DMS153 treated with DMSO at 0.1 percent for 48 hours (cell line): ENCODE measurements at regions not wholly inside any gene's neighbourhood (a gene's known extent, or its start where the extent isn't known, plus 50 kb on each side); places are given as distances from the start of the nearest gene placed in this dataset.
A peak's percentile ranks its signal among the peaks of the same experiment; 100 is the strongest.
"Not testable (repeated sequence)": the region's sequence is repeated elsewhere in the genome, so short reads cannot be mapped to it uniquely, and the experiment has no call there.

Source experiments
- DNase-seq: peaks from one replicate; lab custom pipeline; 2025; ENCODE audit not compliant: unreplicated experiment; lab: John Stamatoyannopoulos, UW

DNA sequence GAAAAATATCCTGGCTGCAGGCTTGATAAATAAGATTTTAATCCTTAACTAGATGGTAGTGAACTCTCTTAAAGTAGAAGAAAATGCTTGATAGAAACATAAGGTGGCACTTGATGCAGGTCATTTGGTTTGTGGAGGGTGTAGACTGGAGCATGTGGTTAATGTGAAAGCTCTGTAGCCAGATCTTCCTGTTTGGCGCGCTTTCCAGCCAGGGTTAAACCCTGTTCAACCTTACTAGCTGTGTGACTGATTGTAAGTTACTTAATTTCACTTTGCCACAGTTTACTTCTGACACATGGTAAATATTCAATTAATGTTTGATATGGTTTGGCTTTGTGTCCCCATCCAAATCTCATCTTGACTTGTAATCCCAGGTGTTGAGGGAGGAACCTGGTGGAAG is 394.0 kb downstream of the REEP3 start:
- no peak for DNase-seq

DNA sequence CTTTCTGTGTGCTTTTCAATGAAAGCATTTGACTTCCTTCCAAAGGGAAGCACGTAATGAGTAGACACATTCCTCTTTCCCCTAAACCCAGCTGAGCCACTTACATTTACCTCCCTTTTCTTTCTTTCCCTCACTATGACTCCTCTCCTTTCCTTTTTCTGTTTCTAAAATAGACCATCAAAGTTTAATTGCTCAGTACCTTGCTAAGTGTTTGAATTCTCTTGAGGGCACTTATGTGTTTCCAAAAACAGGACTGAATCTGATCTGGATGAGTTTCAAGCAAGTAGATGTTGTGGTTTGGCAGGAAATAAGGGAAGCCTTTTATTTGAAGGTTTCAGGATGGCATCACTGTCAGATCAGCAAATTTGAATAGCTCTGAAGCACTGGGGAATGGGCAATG is 396.2 kb downstream of the REEP3 start:
- DNase-seq = peak; percentile 2

DNA sequence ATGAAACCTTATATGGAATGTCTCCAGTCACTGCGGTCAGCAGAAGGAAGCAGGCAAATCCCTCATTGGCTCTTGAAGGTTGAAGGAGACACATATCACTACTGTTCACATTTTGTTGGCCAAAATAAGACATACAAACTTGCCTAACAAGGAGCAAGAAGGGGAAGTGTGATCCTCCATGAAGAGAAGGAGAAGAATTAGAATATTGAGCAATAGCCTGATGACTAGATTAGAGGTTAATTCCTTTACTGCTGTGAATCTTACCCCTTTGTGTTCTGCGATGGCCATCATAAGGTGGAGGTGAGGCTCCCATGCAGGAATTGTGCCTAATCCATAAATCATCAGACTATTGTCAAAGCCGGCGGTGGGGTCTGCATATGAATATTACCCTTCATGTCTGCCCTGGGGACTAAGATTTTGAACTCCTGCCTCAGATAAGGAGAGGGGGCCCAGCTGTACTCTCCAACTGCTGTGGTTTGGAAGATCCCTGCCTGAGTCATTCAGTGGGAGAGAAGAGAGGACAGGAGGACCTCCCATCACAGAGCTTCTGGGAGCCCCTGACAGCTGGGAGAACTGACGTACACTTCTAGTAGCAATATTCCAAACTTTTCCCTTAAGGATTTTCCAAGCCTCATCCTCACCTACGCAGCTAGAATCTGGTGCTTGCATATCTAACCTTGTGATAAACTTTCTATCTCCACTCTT is 398.5 kb downstream of the REEP3 start:
- DNase-seq = no peak

DNA sequence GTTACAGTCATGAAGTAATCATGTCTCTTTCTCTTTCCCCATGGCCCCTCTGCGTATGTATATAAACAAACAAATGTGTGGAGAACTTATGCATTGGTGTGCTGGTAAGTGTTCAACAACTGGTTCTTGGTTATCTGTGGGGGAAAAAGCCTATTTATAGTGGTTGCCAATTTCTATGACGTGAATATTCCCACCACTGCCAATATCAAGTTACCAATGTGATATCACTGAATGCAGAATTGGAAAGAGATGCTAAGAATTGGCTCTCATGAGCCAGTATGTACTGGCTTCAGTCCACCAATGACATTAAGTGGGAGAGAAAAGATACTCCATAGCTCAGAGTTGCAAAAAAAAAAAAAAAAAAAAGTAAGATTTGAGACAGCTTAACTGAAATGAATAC is 399.7 kb downstream of the REEP3 start:
- DNase-seq = no peak

DNA sequence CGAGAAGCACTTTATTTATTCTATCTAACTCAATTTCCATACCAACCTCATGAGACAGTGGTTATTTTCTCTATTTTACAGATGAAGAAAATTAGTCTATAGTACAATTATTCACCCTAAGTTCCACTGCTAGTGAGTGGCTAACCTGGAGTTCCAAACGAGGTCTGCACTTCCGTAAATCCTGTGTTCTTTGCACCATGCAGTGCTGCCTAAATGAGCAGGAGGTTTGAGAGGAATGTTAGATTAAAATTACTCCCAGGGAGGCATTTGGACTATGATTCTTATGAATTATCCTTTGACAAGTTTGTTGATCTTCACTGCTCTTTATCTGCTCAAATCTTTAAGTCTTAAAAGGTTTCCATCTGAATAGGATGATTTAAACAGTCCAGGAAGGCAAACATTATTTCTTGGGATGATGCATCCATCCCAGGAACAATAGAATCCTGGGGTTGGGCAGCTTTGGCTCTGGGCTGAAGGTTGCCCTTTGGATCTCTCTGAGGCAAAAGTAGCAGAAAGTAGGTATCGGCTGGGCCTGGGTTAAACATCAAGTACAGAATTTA is 400.8 kb downstream of the REEP3 start:
- DNase-seq = no peak

DNA sequence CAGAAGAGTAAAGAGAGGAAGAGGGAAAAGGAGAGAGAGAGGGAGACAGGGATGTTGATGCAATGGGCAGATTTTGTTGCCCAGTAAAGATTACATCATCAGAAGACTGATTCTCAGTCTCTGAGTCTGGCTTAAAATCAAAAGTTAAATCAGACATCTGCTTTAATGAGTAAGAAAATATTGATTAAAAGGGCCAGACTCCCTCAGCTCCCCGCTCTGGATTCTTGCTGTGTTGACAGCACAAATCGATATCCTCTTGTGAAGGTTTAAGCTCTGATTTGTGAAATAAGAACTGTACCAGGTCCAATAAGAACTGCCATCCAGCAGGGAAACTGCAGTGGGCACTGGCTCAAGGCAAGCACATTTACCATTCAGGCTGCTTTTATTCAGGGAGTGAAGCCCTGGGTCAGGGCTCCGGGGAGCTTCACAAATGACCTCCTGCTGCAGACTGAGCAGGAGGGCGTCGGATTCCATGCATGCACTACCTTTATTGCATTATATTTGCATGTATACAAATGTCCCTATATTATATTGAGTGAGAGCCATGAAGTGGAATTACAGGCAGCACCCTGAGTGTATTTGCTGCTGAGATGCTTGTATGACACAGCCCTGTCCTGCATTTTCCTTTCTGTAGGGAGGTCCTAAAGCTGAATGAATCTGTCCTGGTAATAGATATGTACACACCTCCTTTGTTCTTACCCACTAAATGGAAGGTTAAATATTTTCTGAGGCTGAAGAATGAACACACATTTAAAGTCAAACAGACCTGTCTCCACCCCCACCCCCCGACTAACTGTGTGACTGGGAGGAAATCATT is 401.5 kb downstream of the REEP3 start:
- no peak for DNase-seq

DNA sequence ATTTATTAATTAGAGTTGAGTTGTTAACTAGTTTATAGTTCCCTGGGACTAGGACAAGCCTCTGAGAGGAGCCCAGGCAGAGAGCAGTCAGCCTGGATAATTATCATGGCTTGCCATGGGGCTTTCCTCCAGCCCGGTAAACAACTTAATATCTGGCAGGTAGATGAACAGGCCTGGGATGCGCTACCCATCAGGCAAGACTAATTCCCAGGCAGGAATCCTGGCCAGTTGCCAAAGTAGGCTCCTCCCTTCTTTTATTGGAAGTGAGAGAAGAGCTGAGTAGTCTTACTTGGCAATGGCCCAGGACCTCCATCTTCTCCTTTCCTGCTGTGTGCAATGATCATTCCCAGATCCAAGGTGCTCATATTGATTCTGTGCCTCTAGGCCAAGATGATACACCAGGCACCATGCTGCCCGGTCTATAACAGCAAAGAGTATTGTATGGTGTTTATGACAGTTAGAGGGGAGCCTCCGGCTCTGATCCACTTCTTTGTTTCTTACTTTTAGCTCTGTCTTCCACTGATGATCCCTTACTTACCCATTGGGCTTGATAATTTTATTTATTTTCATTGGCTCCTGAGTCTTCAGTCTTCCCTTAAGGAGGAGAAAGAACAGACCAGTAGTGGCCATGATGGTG is 408.7 kb downstream of the REEP3 start:
- DNase-seq = no peak

DNA sequence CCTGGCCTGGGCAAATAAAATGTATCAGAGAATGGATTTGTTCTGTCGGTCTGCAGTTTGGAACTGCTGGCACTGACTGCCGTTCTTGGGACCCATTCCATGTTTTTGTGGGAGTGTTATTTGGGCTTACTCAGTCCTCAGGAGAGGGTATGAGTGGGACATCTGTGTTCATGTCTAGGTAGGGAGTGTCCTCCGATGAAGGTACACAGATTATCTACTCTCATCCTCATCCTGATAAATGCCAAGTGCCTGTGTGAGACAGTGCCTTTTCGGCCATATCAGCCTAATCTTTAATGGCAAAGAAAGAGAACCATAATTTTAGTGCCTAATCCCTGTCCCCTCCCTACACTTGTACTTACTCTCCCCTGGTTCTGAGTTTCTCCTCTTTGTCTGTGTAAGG is 409.4 kb downstream of the REEP3 start:
- DNase-seq = no peak

DNA sequence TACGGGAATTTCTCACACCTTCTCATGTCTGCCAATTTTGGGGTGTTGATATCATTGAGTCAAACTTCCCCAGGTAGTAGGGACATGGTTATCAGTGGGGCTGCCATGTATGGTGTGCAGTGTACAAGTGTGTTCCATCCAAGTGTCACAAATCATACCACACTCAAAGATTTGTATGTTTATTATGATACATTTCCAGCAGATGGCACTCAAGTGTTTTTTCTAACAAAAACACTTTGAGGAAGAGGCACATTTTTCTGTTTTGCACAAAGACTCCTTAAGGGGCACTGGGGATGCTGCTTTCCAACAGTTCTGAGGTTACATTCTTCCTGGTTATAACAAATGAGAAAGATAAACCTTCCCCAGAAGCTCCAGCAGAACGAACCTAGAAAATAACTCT is 414.5 kb downstream of the REEP3 start:
- DNase-seq = no peak

DNA sequence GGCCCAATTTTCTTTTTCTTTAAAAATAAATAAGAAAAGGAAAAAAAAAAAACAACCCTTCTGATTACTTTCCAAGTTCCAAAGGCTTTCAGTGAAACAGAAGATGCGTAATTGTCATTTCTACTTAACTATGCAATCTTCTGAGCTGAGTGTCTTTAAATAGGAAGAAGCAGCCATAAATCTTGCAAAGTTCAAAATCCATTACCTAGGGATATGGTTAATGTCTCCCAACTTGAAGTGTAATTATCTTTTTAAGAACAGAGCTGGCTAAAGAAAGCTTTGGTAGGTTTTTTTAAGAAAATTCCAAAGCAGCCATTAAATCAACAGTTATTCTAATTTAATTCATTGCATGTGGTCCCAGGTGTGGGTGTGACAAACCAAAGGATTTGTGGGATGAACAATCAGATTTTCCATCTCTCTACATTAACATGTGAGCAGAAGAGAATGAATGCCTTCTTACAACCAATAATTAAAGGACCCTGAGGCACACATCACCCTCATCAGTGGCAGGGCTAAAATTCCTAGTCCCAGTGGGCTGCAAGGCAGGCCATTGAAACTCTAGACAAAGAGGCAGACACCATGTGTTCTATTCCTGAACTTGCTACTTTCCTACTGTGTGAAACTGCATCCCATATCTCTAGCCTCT is 419.2 kb downstream of the REEP3 start:
- no peak for DNase-seq

DNA sequence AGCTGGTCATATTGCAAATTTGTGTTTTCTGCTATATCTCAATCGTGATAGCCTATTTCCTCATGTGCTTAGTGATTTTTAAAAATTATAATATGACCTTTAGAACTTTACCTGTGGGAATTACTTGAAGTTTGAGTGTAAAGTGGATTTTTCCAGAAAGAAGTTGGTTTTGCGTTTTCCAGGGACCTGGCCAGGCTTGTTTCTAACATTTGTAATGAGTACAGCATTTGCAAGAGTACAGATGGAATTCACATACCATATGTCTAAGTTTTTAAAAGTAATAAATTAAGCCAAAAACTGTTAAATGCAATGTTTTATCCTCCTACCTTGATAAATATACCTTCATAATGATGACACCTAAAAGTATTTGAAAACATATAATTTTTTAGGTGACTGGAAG is 443.2 kb downstream of the REEP3 start:
- no peak for DNase-seq

DNA sequence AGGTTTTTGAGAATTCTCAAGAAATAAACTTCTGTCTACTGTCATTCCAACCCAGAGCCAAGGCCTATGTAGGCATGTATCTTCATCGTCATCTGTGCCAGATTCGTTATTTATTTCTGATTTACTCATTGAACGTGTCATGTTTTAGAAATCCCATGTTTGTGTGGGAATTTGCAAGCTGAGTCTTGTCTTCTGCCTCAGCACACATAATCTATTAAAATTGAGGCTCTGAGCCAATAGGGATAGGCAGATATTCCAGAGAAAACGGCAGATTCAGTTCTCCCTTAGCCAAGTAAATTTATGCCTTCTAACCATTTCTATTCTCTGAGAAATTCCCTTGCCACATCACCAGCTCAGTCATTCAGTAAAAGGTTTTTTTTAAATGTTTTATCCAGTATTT is 444.6 kb downstream of the REEP3 start:
- no peak for DNase-seq

DNA sequence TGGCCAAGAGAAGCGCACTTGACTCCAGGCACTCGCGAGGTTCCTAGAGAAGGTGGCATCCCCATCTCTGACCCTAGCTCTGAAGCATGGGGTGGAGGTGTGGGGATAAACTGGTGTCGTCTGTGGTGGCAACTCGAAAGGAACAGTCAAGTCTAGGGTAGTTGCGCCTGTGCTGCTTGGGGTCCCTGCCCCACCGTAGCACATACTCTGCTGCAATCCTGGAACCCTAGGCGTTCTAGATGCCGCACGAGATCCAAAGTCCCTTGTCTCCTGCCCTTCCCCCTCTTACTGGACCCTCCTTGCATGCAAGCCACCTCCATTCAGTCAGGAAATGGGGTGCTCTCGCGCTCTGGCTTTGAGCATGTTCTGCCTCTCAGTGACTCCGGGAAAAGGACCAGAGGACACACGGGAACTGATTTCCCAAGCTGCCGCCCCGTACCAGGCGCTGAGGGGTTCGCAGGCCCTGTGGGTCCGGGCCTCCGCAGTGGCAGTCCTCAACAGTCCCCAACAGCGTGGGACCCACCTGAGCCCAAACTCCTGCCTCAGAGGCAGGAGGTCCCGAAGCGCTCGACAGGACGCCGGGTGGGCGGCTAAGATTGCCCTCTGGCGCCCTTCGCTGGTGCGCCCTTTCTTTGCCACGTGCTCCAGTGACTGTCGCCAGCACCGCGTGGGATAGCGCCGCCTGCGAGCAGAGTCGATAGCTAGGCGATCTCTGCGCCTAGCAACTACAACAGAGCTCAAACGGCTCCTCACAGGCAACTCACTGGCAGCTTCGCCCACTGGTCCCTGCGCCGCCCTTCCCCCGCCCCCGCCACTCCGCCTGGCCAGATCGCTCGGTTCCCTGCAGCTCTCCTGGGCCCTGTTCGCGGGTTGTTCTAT is 452.0 kb downstream of the REEP3 start:
- DNase-seq = no peak

DNA sequence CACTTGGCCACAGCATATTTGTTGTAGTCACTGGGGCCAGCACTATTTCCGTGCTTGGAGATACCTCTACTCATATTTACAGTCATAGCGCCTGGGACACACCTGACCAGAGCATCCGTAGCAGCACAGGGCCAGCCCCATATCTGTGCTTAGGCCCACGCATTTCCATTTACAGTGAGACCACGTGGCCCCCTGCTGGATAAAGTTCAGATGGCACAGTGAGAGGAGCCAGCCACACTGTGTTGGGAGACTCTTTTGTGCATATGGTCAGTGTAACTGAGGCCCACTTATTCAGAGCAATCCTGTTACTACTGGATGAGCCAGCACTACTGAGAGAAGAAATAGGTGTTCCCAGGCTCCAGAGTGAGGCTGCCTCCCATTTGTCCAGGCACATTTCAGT is 455.3 kb downstream of the REEP3 start:
- peak; percentile 5 for DNase-seq

DNA sequence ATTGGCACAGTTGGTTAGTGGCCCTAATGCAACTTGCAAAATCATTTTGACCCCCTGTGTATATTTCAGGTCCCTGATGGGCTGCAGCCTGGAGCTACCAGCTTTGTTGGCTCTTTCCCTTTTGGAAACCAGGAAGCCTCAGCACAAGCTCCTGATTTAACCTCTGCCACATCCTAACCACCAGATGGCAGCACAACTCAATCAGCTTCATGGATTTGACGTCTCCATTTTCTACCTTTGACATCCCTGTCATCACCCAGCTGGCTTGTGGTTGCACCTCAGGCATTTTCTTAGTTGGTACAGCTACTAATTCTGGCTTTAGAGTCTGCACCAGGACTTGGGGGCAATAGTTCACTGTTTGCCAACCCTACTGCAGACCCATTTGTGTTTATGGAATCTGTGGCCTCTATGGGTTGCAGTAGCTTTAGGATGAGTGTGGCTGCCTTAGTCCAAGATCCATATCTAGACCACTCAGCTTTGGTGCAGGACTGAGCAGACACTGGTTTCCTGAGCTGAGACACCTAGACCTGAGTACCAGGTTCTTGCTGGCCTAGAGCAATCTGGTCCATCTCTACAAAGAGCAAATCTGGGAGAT is 456.2 kb downstream of the REEP3 start:
- DNase-seq = peak; percentile 25

DNA sequence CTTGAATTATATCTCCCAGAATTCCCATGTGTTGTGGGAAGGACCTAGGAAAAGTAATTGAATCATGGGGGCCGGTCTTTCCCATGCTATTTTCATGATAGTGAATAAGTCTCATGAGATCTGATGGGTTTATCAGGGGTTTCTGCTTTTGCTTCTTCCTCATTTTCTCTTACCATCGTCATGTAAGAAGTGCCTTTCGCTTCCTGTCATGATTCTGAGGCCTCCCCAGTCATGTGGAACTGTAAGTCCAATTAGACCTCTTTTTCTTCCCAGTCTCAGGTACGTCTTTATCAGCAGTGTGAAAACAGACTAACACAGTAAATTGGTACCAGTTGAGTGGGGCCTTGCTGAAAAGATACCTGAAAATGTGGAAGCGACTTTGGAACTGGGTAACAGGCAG is 459.7 kb downstream of the REEP3 start:
- DNase-seq = not testable (repeated sequence)

DNA sequence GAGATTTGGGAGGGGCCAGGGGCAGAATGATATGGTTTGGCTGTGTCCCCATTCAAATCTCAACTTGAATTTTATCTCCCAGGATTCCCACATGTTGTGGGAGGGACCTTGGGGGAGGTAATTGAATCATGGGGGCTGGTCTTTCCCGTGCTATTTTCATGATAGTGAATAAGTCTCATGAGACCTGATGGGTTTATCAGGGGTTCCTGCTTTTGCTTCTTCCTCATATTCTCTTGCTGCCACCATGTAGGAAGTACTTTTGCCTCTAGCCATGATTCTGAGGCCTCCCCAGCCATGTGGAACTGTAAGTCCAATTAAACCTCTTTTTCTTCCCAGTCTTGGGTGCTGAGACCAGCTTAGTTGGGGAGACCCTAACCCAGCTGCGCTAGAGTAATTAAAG is 462.9 kb downstream of the REEP3 start:
- not testable (repeated sequence) for DNase-seq

DNA sequence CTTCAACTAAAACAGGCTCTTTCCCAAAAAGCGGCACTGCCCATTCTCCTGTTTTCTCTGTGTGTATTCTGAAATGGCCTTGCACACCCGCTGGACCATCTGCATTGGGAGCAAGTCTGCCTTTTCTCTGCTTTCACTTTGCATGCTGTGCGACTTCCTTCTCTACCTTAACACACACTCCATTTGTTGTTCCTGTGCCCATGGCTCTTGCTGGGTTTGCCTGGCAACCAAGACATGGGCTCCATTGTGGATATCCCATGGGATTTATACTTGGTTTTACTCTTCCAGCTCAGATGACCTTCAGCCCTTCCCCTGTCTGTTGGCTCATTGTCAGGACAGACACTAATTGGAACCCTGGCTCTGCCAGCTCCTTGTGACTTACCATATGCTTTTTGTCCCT is 465.3 kb downstream of the REEP3 start:
- DNase-seq = no peak

DNA sequence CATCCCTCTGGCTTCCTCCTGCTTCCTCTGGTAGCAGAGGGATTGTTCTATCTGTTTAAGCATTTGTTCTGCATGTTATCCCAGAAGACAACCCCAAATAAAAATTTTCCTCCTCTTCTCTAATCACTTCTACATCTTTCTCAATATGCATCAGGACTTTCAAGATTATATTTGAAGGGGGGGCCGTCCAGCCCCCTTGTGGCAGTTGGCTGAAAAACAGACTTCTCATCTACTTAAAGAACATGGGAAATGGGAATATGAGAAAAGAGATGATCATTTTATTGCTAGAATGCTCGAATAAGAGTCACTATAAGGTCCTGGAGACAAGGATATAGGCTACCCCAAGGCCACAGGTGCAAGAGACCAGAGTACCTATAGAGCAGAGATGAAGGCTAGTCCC is 466.0 kb downstream of the REEP3 start:
- no peak for DNase-seq

DNA sequence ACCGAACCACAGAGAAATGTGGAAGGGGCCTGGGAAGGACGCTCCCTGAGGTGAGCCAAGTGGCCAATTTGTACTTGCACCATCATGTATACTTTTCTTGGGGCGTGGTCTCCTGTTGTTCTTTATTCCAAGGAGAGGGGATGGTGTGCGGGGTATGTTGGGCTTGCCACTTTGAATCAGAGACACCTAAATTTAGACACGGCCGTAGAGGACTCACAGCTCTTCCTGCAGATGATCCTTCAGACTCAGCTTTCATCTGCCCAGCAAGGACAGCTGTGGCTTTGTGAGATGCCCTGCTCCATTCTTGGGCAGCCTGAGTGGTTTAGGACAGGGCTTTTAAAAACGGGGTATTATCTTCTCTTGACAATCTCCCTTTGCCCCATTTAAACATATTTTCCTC is 473.2 kb downstream of the REEP3 start:
- DNase-seq = no peak
